ENCODE measurements at regions not wholly inside any gene's neighbourhood (a gene's known extent, or its start where the extent isn't known, plus 50 kb on each side); places are given as distances from the start of the nearest gene placed in this dataset.

GRCh38 chr1:168806952-168807351 is 77.9 kb upstream of the DPT start:
- TF ChIP-seq CTCF (IDR thresholded peaks at IDR 0.05; ENCODE audit: borderline replicate concordance, extremely low read depth, low read length, poor library complexity, severe bottlenecking) (no peak), EZH2 (IDR thresholded peaks at IDR 0.05; ENCODE audit: borderline replicate concordance, low read depth, low read length, severe bottlenecking) (no peak)
